Upper lobe of left lung (tissue), 4 donors: ENCODE measurements at regions not wholly inside any gene's neighbourhood (a gene's known extent, or its start where the extent isn't known, plus 50 kb on each side); places are given as distances from the start of the nearest gene placed in this dataset.

Source experiments
- small RNA-seq, 4 donors: library from RNA; depleted of rRNA; stranded (forward); fragments of <200 nt; gene quantifications; one replicate each; pipeline ENCODE3, GENCODE V24; 2016

Small RNA genes lying in the stretch of these regions (small RNA-seq; reads per million reads assigned to genes)
- gene RF00019: 0 reads per million in 4 donors
